Fibroblast of peridontal ligament (primary cell): ENCODE measurements at regions not wholly inside any gene's neighbourhood (a gene's known extent, or its start where the extent isn't known, plus 50 kb on each side); places are given as distances from the start of the nearest gene placed in this dataset.

Experiments used
- DNase-seq: peaks from one replicate; pipeline ENCODE4 v3.0.0-alpha.2; 2010; ENCODE audit errors: extremely low read depth

GRCh38 chr15:70447928-70448698 is 315.2 kb downstream of the UACA start:
- DNase-seq = no peak

- DNase-seq = no peak
Observed at GRCh38 chr15:70447521-70447920, 315.8 kb downstream of the UACA start.

GRCh38 chr15:70447081-70447480 is 316.3 kb downstream of the UACA start:
- no peak for DNase-seq

- DNase-seq = no peak
Observed at GRCh38 chr15:70443486-70444273, 319.7 kb downstream of the UACA start.

- DNase-seq = no peak
Observed at GRCh38 chr15:70442616-70443321, 320.6 kb downstream of the UACA start.

- no peak for DNase-seq
Observed at GRCh38 chr15:70442211-70442610, 321.1 kb downstream of the UACA start.

GRCh38 chr15:70440416-70441138 is 322.8 kb downstream of the UACA start:
- DNase-seq = no peak

GRCh38 chr15:70439880-70440279 is 323.5 kb downstream of the UACA start:
- no peak for DNase-seq

GRCh38 chr15:70439304-70439877 is 324.0 kb downstream of the UACA start:
- no peak for DNase-seq

- DNase-seq = no peak
Observed at GRCh38 chr15:70438776-70439175, 324.6 kb downstream of the UACA start.

- no peak for DNase-seq
Observed at GRCh38 chr15:70437882-70438451, 325.4 kb downstream of the UACA start.

GRCh38 chr15:70437089-70437488 is 326.3 kb downstream of the UACA start:
- DNase-seq = no peak

- no peak for DNase-seq
Observed at GRCh38 chr15:70436428-70436827, 326.9 kb downstream of the UACA start.

GRCh38 chr15:70435872-70436271 is 327.5 kb downstream of the UACA start:
- no peak for DNase-seq

GRCh38 chr15:70435369-70435768 is 328.0 kb downstream of the UACA start:
- DNase-seq = no peak

- no peak for DNase-seq
Observed at GRCh38 chr15:70433586-70434324, 329.6 kb downstream of the UACA start.

GRCh38 chr15:70432924-70433495 is 330.3 kb downstream of the UACA start:
- DNase-seq = no peak

- no peak for DNase-seq
Observed at GRCh38 chr15:70431854-70432253, 331.5 kb downstream of the UACA start.

- DNase-seq = peak; percentile 8
Observed at GRCh38 chr15:70430069-70430468, 332.4 kb upstream of the TLE3 start.
